ENCODE measurements at regions not wholly inside any gene's neighbourhood (a gene's known extent, or its start where the extent isn't known, plus 50 kb on each side); places are given as distances from the start of the nearest gene placed in this dataset.

DNA sequence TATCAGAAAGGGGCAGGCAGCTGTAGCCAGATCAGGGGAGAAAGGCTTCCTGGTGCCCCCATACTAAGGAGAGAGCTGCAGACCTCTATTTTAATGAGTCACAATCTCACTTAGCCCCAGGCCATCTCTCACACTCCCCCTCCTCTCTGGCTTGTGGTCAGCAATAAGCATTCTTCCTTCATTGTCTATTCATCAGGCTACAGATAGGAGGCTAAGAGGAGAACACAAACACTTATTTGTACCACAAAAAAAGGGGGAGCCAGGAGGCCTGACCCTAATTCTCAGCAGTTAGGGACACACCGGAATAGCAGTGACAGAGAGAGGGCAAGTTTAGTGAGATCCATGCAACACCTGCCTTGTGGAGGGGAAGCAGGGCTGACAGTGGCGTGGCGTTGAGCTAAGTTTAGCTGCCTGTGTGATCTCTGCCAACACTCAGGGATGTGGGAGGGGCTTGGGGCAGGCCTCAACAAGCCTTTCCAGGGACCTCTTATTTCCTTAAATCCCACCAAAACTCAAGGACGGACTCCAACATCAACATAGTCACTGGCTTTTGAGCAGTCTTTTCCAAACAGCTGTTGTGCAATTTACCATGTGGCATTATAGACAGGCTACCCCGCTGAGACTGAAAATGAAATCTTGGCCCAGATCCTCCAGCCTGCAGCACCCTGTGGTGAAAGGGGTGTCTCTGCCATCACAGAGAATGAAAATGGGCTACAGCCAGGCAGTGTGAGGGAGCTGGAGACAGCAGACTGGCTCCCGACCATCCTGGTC, 191.9 kb upstream of the TSC22D2 start:
- peak overlapping the region; percentile 75 to 80 for H3K27ac ChIP-seq
- no peaks in the 10 kb centered on the region for H3K27me3 ChIP-seq
- H3K4me1 ChIP-seq: peaks cover 5 to 10% of the 10 kb centered on the region in 2 donors
- intact Hi-C loops (cut with DNase I): loop anchor here (2.0 to 5.0 kb wide), 3 partner anchors 36 to 245 kb away; partner anchors contain the start of gene PFN2
- peak overlapping the region in 1 of 2 donors; percentile 39 for H3K4me3 ChIP-seq
- TF ChIP-seq, protein P1, sequence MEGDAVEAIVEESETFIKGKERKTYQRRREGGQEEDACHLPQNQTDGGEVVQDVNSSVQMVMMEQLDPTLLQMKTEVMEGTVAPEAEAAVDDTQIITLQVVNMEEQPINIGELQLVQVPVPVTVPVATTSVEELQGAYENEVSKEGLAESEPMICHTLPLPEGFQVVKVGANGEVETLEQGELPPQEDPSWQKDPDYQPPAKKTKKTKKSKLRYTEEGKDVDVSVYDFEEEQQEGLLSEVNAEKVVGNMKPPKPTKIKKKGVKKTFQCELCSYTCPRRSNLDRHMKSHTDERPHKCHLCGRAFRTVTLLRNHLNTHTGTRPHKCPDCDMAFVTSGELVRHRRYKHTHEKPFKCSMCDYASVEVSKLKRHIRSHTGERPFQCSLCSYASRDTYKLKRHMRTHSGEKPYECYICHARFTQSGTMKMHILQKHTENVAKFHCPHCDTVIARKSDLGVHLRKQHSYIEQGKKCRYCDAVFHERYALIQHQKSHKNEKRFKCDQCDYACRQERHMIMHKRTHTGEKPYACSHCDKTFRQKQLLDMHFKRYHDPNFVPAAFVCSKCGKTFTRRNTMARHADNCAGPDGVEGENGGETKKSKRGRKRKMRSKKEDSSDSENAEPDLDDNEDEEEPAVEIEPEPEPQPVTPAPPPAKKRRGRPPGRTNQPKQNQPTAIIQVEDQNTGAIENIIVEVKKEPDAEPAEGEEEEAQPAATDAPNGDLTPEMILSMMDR (IDR thresholded peaks at IDR 0.05): no peak
- no peaks in the 10 kb centered on the region for H3K36me3 ChIP-seq
- peak; percentile 33 to 84 for DNase-seq (ENCODE audit: low spot score in 2 of 2)
- H3K9me3 ChIP-seq: no peaks in the 10 kb centered on the region

DNA sequence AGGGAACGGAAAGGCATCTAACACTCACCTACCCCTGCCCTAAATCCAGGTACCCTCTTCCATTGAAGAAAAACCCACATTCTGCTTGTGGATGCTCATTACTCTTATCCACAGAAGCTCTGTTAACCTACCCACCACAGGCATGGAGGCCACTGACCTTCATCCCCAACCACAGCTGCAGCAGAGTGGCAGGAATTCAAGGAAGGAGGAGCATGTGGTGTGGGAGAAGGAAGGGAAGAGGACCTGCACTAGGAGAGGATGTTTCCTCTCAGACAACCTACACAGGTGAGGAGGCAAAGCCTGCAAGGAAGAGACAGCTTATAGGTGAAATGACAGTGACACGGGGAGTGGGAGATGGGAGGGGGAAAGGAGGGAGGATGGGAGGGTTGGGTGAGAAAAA, 192.5 kb upstream of the TSC22D2 start:
- intact Hi-C loops (cut with DNase I): loop anchor here (2.0 to 5.0 kb wide), 3 partner anchors 37 to 245 kb away; partner anchors contain the start of gene PFN2
- Histone ChIP-seq H3K4me1 (peaks cover 5 to 7% of the 10 kb centered on the region in 2 donors), H3K36me3 (no peaks in the 10 kb centered on the region), H3K4me3 (no peak overlapping the region), H3K27me3 (no peaks in the 10 kb centered on the region), H3K9me3 (no peaks in the 10 kb centered on the region), H3K27ac (peak overlapping the region; percentile 75 to 80)
- no peak for DNase-seq (ENCODE audit: low spot score in 2 of 2)
- TF ChIP-seq, protein P1 (IDR thresholded peaks at IDR 0.05): no peak

DNA sequence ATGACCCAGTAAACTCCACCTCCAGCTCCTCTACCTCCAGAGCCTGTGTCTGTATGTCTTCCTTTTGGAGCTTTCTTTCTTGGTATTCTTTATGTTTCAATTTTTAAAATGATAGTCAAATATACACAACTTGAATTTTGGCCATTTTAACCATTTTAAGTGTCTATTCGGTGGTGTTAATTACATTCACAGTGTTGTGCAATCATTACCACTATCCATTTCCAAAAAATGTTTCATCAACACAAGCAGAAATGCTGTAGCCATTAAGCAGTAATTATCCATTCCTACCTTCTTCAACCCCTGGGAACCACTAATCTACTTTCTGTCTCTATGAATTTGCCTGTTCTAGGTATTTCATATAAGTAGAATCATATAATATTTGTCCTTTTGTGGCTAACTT, 194.5 kb upstream of the TSC22D2 start:
- H3K27me3 ChIP-seq: no peaks in the 10 kb centered on the region
- no peaks in the 10 kb centered on the region for H3K36me3 ChIP-seq
- H3K4me3 ChIP-seq: no peak overlapping the region
- no peaks in the 10 kb centered on the region for H3K9me3 ChIP-seq
- no peak for DNase-seq (ENCODE audit: low spot score in 2 of 2)
- peaks cover 5 to 7% of the 10 kb centered on the region in 2 donors for H3K4me1 ChIP-seq
- intact Hi-C loops (cut with DNase I): no loop called here
- no peak overlapping the region for H3K27ac ChIP-seq
- TF ChIP-seq, protein P1 (IDR thresholded peaks at IDR 0.05): no peak

DNA sequence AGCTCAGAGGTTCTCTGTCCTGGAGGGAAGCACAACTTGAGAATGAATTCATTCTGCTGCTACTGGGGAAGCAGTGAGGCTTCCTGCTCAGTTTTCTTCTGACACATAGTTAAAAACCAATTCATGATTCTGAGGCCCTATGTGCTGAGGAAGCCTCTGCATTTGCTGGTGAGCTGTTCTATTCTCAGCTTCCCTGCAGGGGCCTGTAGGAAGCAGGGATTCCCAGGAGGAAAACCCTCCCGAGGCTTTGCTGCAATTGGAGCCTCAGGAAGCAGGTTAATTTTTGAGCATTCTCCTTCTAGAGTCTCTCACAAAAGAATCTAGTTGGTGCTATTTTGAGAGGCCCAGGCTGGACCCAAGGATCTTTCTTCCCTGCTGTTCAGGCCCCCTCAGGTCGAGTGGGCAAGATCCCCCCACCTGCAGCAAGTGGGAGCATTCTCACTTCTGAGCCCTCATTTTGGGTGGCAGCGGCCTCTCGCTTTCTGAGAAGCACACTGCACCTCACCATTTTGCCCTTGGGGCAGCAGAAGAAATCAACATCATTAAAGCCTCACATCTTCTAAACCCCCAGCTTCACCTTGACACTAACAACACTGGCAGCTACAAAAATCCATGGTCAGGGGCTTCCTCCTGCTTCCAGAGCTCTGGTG, 197.5 kb upstream of the TSC22D2 start:
- H3K36me3 ChIP-seq: no peaks in the 10 kb centered on the region
- peaks cover 0 to 1% of the 10 kb centered on the region in 2 donors for H3K4me1 ChIP-seq
- H3K27ac ChIP-seq: no peak overlapping the region
- TF ChIP-seq, protein P1 (IDR thresholded peaks at IDR 0.05): no peak
- DNase-seq (ENCODE audit: low spot score in 2 of 2): no peak
- no peak overlapping the region for H3K4me3 ChIP-seq
- H3K9me3 ChIP-seq: no peaks in the 10 kb centered on the region
- intact Hi-C loops (cut with DNase I): no loop called here
- H3K27me3 ChIP-seq: no peaks in the 10 kb centered on the region

DNA sequence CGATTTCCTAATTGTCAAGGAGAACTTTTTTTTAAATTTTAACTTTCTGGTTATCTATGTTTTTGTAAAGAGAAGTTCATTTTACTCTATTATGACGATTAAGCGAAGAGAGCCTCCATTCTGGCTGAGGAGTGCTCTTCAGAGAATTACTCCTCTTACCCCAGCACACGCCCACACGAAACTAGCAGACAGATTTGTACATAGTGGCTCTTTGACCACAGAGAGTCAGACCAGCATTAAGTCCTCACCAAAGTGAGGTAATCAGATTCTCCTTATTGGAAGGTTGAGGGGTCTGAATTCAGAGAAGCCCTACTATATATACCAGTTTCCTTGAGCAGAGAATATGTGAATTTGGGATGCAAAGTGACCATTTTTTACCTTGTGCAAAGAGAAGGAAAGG, 204.8 kb upstream of the TSC22D2 start:
- TF ChIP-seq, protein P1 (IDR thresholded peaks at IDR 0.05): no peak
- no peaks in the 10 kb centered on the region for H3K4me1 ChIP-seq
- no peaks in the 10 kb centered on the region for H3K27me3 ChIP-seq
- H3K27ac ChIP-seq: no peak overlapping the region
- H3K4me3 ChIP-seq: no peak overlapping the region
- H3K36me3 ChIP-seq: no peaks in the 10 kb centered on the region
- no peak for DNase-seq (ENCODE audit: low spot score in 2 of 2)
- H3K9me3 ChIP-seq: peaks cover 0 to 4% of the 10 kb centered on the region in 2 donors
- intact Hi-C loops (cut with DNase I): no loop called here

All from ascending aorta (tissue), 2 donors.